ENCODE measurements at regions not wholly inside any gene's neighbourhood (a gene's known extent, or its start where the extent isn't known, plus 50 kb on each side); places are given as distances from the start of the nearest gene placed in this dataset.
A peak's percentile ranks its signal among the peaks of the same experiment; 100 is the strongest.

- H3K9me3 ChIP-seq, result no peaks in the 10 kb centered on the region
- no peak overlapping the region for H3K4me3 ChIP-seq
- no peaks in the 10 kb centered on the region for H3K36me3 ChIP-seq
- intact Hi-C loops (cut with DNase I), result loop anchor here (5.0 kb wide), 2 partner anchors 133 to 377 kb away; partner anchors contain the start of gene TMSB4X
- H3K27ac ChIP-seq, result peak overlapping the region; percentile 65 to 76
- no peak for TF ChIP-seq CTCF (IDR thresholded peaks at IDR 0.05)
- H3K4me1 ChIP-seq, result peaks cover 0 to 2% of the 10 kb centered on the region in 2 donors
- peak in 1 of 2 donors; percentile 83 for DNase-seq (ENCODE audit: low spot score in 2 of 2)
- no peaks in the 10 kb centered on the region for H3K27me3 ChIP-seq
Measured at GRCh38 chrX:13110433-13111324, 66.3 kb upstream of the FAM9C start.

DNA sequence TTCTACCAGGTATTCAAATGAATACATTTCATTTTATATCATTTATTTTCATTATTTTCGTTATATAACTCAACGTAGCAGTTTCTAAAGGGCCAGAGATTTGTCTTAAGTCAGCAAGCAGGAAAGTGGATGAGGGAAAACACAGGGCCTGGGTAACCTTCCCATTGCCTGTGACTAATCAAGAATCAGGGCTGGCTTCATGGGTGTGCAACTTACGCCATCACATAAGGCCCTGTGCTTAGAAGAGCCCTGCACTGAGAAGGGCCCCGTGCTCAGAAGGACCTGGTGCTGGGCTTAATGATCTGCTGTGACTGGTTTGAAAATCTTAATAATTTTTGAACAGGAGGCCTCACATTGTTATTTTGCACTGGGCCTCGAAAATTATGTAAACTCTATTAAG is 65.4 kb upstream of the FAM9C start:
- no peaks in the 10 kb centered on the region for H3K27me3 ChIP-seq
- no peak overlapping the region for H3K4me3 ChIP-seq
- intact Hi-C loops (cut with DNase I), result loop anchor here (5.0 kb wide), 2 partner anchors 133 to 377 kb away; partner anchors contain the start of gene TMSB4X
- no peaks in the 10 kb centered on the region for H3K9me3 ChIP-seq
- peak overlapping the region; percentile 65 to 76 for H3K27ac ChIP-seq
- no peaks in the 10 kb centered on the region for H3K36me3 ChIP-seq
- no peak for DNase-seq (ENCODE audit: low spot score in 2 of 2)
- TF ChIP-seq CTCF (IDR thresholded peaks at IDR 0.05), result no peak
- peaks cover 0 to 2% of the 10 kb centered on the region in 2 donors for H3K4me1 ChIP-seq

DNA sequence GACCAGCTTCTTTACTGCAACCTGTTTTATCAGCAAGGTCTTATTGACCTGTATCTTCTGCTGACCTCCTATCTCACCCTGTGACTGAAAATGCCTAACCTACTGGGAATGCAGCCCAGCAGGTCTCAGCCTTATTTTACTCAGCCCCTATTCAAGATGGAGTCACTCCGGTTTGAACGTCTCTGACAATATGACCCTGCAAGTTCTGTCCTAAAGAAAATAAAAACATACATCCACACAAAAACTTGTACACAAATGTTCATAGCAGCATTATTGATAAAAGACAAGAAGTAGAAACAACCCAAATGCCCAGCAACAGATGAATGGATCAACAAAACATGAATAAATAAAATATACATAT is 59.5 kb upstream of the FAM9C start:
- Histone ChIP-seq H3K36me3 (no peaks in the 10 kb centered on the region), H3K27ac (peak overlapping the region in 1 of 2 donors; percentile 56), H3K4me1 (peaks cover 0 to 13% of the 10 kb centered on the region in 2 donors), H3K4me3 (no peak overlapping the region), H3K27me3 (no peaks in the 10 kb centered on the region), H3K9me3 (no peaks in the 10 kb centered on the region)
- DNase-seq (ENCODE audit: low spot score in 2 of 2), result no peak
- intact Hi-C loops (cut with DNase I), result no loop called here
- no peak for TF ChIP-seq CTCF (IDR thresholded peaks at IDR 0.05)

- Histone ChIP-seq H3K4me3 (no peak overlapping the region), H3K27me3 (no peaks in the 10 kb centered on the region), H3K27ac (peak overlapping the region; percentile 56 to 66), H3K9me3 (no peaks in the 10 kb centered on the region), H3K36me3 (no peaks in the 10 kb centered on the region), H3K4me1 (peaks cover 0 to 13% of the 10 kb centered on the region in 2 donors)
- no peak for DNase-seq (ENCODE audit: low spot score in 2 of 2)
- intact Hi-C loops (cut with DNase I), result no loop called here
- TF ChIP-seq CTCF (IDR thresholded peaks at IDR 0.05), result no peak
Measured at GRCh38 chrX:13103188-13103913, 58.9 kb upstream of the FAM9C start.

DNA sequence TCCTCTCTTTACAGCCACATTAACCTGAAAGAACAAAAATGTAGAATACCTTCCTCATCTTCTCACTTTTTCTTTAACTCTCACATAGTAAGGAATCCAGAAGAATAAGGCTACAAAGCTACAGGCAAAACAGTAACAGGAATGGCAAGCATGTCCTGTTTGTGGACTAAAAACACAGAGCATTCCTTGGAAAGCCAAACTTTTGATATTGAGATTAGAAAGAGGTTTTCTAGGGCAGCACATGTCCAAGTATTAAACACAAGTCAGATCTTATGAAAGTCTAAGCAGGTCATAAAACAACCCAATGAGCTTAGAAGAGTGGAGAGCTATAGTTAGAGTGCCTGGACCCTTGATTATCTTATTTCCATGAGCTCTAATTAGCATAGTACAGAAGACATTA is 58.2 kb upstream of the FAM9C start:
- peak overlapping the region; percentile 56 to 66 for H3K27ac ChIP-seq

More for the DNA sequence above, 58.2 kb upstream of the FAM9C start:
- Histone ChIP-seq H3K36me3 (no peaks in the 10 kb centered on the region), H3K27me3 (no peaks in the 10 kb centered on the region), H3K9me3 (no peaks in the 10 kb centered on the region), H3K4me3 (no peak overlapping the region), H3K4me1 (peaks cover 0 to 13% of the 10 kb centered on the region in 2 donors)
- TF ChIP-seq CTCF (IDR thresholded peaks at IDR 0.05), result no peak
- intact Hi-C loops (cut with DNase I), result no loop called here
- no peak for DNase-seq (ENCODE audit: low spot score in 2 of 2)

All from ascending aorta (tissue), 2 donors.